ENCODE measurements at regions not wholly inside any gene's neighbourhood (a gene's known extent, or its start where the extent isn't known, plus 50 kb on each side); places are given as distances from the start of the nearest gene placed in this dataset.

DNA sequence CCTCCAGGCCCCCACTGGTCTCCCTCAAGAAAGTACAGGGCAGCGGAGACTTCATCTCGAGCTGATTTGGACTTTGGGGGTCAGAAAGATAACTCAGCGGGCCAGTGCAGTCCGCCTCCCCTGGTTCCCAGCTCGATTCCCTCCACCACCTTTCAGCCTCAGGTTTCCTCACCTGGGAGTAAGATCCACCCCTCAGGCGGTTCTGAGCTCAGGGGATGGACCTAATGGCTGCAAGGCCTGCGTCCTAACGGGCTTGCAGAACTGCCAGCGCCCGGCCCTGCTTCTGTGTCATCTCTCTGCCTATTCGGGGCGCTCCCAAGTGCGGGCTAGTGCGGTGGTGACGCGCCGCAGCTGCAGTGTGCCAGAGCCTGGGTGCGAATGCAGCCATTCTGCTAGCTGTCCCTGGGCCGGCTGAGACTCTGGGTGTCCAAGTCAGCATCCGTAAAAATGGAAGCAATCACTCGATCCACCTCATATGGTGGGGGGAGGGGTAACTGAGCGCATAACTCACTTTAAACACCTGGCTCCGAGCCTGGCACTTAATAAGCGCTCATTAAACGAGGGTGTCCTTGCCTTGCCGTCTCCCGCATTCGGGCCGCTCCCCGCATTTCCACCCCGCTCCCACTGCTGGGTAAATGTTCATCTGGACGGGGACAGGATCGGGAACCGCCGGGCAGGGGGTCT lies 129.6 kb upstream of the LHX1 start:
- TF ChIP-seq POLR2A (IDR thresholded peaks at IDR 0.05): no peak
- TF ChIP-seq, protein P1, sequence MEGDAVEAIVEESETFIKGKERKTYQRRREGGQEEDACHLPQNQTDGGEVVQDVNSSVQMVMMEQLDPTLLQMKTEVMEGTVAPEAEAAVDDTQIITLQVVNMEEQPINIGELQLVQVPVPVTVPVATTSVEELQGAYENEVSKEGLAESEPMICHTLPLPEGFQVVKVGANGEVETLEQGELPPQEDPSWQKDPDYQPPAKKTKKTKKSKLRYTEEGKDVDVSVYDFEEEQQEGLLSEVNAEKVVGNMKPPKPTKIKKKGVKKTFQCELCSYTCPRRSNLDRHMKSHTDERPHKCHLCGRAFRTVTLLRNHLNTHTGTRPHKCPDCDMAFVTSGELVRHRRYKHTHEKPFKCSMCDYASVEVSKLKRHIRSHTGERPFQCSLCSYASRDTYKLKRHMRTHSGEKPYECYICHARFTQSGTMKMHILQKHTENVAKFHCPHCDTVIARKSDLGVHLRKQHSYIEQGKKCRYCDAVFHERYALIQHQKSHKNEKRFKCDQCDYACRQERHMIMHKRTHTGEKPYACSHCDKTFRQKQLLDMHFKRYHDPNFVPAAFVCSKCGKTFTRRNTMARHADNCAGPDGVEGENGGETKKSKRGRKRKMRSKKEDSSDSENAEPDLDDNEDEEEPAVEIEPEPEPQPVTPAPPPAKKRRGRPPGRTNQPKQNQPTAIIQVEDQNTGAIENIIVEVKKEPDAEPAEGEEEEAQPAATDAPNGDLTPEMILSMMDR (IDR thresholded peaks at IDR 0.05): no peak

Measured in adrenal gland (tissue), 5 donors.